BE2C (cell line): ENCODE measurements at regions not wholly inside any gene's neighbourhood (a gene's known extent, or its start where the extent isn't known, plus 50 kb on each side); places are given as distances from the start of the nearest gene placed in this dataset.

Source experiments
- DNase-seq: peaks from one replicate; pipeline ENCODE4 v3.0.0-alpha.2; 2020
- H3K27me3 ChIP-seq: fragments of 250-450 bp; sonication (Bioruptor Pico); 2 replicates; pipeline ENCODE4 v1.5.1; 2020; ENCODE audit warnings: mild to moderate bottlenecking
- H3K36me3 ChIP-seq: fragments of 250-450 bp; sonication (Bioruptor Pico); 2 replicates; pipeline ENCODE4 v1.5.1; 2020; ENCODE audit warnings: mild to moderate bottlenecking
- H3K4me1 ChIP-seq: fragments of 250-450 bp; sonication (Bioruptor Pico); 2 replicates; pipeline ENCODE4 v1.5.1; 2020
- H3K4me3 ChIP-seq: 2 replicates; pipeline ENCODE4 v1.5.1; 2011; ENCODE audit warnings: low read depth, low read length
- H3K9me3 ChIP-seq: fragments of 250-450 bp; sonication (Bioruptor Pico); 2 replicates; pipeline ENCODE4 v1.5.1; 2020
- CTCF ChIP-seq: IDR thresholded peaks from 2 replicates; pipeline ENCODE4 v1.5.1; 2012; ENCODE audit warnings: mild to moderate bottlenecking, low read depth, low read length

- DNase-seq, result no peak
- Histone ChIP-seq H3K27me3 (no peaks in the 10 kb centered on the region), H3K4me3 (no peak overlapping the region), H3K9me3 (no peaks in the 10 kb centered on the region), H3K36me3 (no peaks in the 10 kb centered on the region), H3K4me1 (no peaks in the 10 kb centered on the region)
- TF ChIP-seq CTCF, result no peak
Measured at GRCh38 chr18:56473400-56474024, 164.9 kb downstream of the TXNL1 start.

- no peak for DNase-seq
- no peaks in the 10 kb centered on the region for H3K27me3 ChIP-seq
- no peaks in the 10 kb centered on the region for H3K4me1 ChIP-seq
Measured at GRCh38 chr18:56470406-56471351, 167.7 kb downstream of the TXNL1 start.

GRCh38 chr18:56469582-56469981, 168.8 kb downstream of the TXNL1 start:
- no peak overlapping the region for H3K4me3 ChIP-seq
- H3K36me3 ChIP-seq, result no peaks in the 10 kb centered on the region
- no peaks in the 10 kb centered on the region for H3K27me3 ChIP-seq
- no peaks in the 10 kb centered on the region for H3K4me1 ChIP-seq
- no peak for TF ChIP-seq CTCF
- H3K9me3 ChIP-seq, result no peaks in the 10 kb centered on the region
- no peak for DNase-seq

More at GRCh38 chr18:56470406-56471351, 167.7 kb downstream of the TXNL1 start:
- no peak overlapping the region for H3K4me3 ChIP-seq
- H3K9me3 ChIP-seq, result no peaks in the 10 kb centered on the region
- H3K36me3 ChIP-seq, result no peaks in the 10 kb centered on the region
- no peak for TF ChIP-seq CTCF

GRCh38 chr18:56468396-56468795, 170.0 kb downstream of the TXNL1 start:
- no peaks in the 10 kb centered on the region for H3K4me1 ChIP-seq
- no peak for DNase-seq

GRCh38 chr18:56462276-56462675, 176.1 kb downstream of the TXNL1 start:
- no peak for TF ChIP-seq CTCF
- DNase-seq, result no peak
- H3K4me3 ChIP-seq, result no peak overlapping the region
- no peaks in the 10 kb centered on the region for H3K4me1 ChIP-seq
- H3K36me3 ChIP-seq, result no peaks in the 10 kb centered on the region
- no peaks in the 10 kb centered on the region for H3K27me3 ChIP-seq
- no peaks in the 10 kb centered on the region for H3K9me3 ChIP-seq

More at GRCh38 chr18:56468396-56468795, 170.0 kb downstream of the TXNL1 start:
- Histone ChIP-seq H3K27me3 (no peaks in the 10 kb centered on the region), H3K4me3 (no peak overlapping the region), H3K36me3 (no peaks in the 10 kb centered on the region), H3K9me3 (no peaks in the 10 kb centered on the region)
- no peak for TF ChIP-seq CTCF

GRCh38 chr18:56461151-56461550, 177.2 kb downstream of the TXNL1 start:
- DNase-seq, result no peak
- TF ChIP-seq CTCF, result no peak

More at GRCh38 chr18:56461151-56461550, 177.2 kb downstream of the TXNL1 start:
- H3K4me1 ChIP-seq, result no peaks in the 10 kb centered on the region
- H3K27me3 ChIP-seq, result no peaks in the 10 kb centered on the region
- H3K4me3 ChIP-seq, result no peak overlapping the region
- no peaks in the 10 kb centered on the region for H3K36me3 ChIP-seq
- no peaks in the 10 kb centered on the region for H3K9me3 ChIP-seq
